ENCODE measurements at regions not wholly inside any gene's neighbourhood (a gene's known extent, or its start where the extent isn't known, plus 50 kb on each side); places are given as distances from the start of the nearest gene placed in this dataset.

- POLR2A ChIA-PET = no interaction called here
These were observed 885.4 kb upstream of the RBFOX1 start for GRCh38 chr16:6447021-6447790.

More at GRCh38 chr16:6447021-6447790, 885.4 kb upstream of the RBFOX1 start:
- Histone ChIP-seq H3K27me3 (ENCODE audit: insufficient read depth, low read length) (no peaks in the 10 kb centered on the region), H3K9me3 (ENCODE audit: control insufficient read depth in 1 of 2, insufficient read depth in 1 of 2, low read depth in 1 of 2, low read length in 2 of 2) (no peaks in the 10 kb centered on the region), H3K4me1 (ENCODE audit: control insufficient read depth in 1 of 2, insufficient read depth in 2 of 2, low read length in 2 of 2) (no peaks in the 10 kb centered on the region), H3K4me3 (replicated peaks in 1 of 2; ENCODE audit: low read depth in 1 of 2, low read length in 2 of 2) (no peak overlapping the region), H4K20me1 (ENCODE audit: insufficient read depth) (no peaks in the 10 kb centered on the region), H3K9me2 (ENCODE audit: insufficient read depth) (no peaks in the 10 kb centered on the region), H3K36me3 (ENCODE audit: control insufficient read depth in 1 of 2, insufficient read depth in 2 of 2, low read length in 2 of 2) (no peaks in the 10 kb centered on the region), H3K9ac (ENCODE audit: low read length) (no peak overlapping the region), H3K79me2 (ENCODE audit: insufficient read depth, low read length) (no peaks in the 10 kb centered on the region), H3K27ac (ENCODE audit: low read depth, low read length) (no peak overlapping the region), H3K4me2 (ENCODE audit: low read length) (no peak overlapping the region), H2AFZ (ENCODE audit: low read depth, low read length, poor library complexity, severe bottlenecking) (no peak overlapping the region)
- no peak for DNase-seq (ENCODE audit: low read depth, low spot score)
- intact Hi-C loops (cut with micrococcal nuclease) = no loop called here
- BruUV-seq (replicated peaks) = no TSS peak
- ChIA-PET CTCF (no interaction called here), RAD21 (ENCODE audit: low non-redundant PET in 1 of 2, low total read pairs in 2 of 2, uncharacterized antibody in 2 of 2, unreplicated experiment in 2 of 2) (no interaction called here)
- ATAC-seq = no peak
- TF ChIP-seq ZNF274 (IDR thresholded peaks at IDR 0.05; ENCODE audit: low read depth, low read length) = no peak
- TF ChIP-seq CTCF (IDR thresholded peaks at IDR 0.05 in 2 of 3, conservative IDR thresholded peaks at IDR 0.05 in 1 of 3; ENCODE audit: borderline replicate concordance in 1 of 3, insufficient read depth in 1 of 3, low read depth in 2 of 3, low read length in 2 of 3) = no peak
- TF ChIP-seq ZFX (IDR thresholded peaks at IDR 0.05) = no peak
- TF ChIP-seq EZH2phosphoT487 (IDR thresholded peaks at IDR 0.05; ENCODE audit: borderline replicate concordance) = no peak
- TF ChIP-seq EGR1 (IDR thresholded peaks at IDR 0.05; ENCODE audit: low read depth) = no peak
- TF ChIP-seq SIN3A (IDR thresholded peaks at IDR 0.05; ENCODE audit: low read depth) = no peak
- TF ChIP-seq TCF7L2 (IDR thresholded peaks at IDR 0.05; ENCODE audit: borderline replicate concordance, extremely low read depth, insufficient read depth, insufficient read length) = no peak
- no peak for TF ChIP-seq ATF3 (IDR thresholded peaks at IDR 0.05)
